GM21528 (cell line): ENCODE measurements at regions not wholly inside any gene's neighbourhood (a gene's known extent, or its start where the extent isn't known, plus 50 kb on each side); places are given as distances from the start of the nearest gene placed in this dataset.
"Not testable (repeated sequence)": the region's sequence is repeated elsewhere in the genome, so short reads cannot be mapped to it uniquely, and the experiment has no call there.

Experiments used
- ATAC-seq: cut with Tn5 transposase; IDR thresholded peaks from one replicate; pipeline ENCODE4 v1.9.1; 2021; ENCODE audit warnings: mild to moderate bottlenecking, moderate library complexity; ENCODE audit not compliant: unreplicated experiment, low FRiP score

GRCh38 chr11:29119116-29119515, 897.7 kb downstream of the KCNA4 start:
- ATAC-seq: no peak

- ATAC-seq: no peak
Observed at GRCh38 chr11:29100967-29101366, 915.9 kb downstream of the KCNA4 start.

GRCh38 chr11:29095821-29096220, 921.0 kb downstream of the KCNA4 start:
- ATAC-seq: no peak

GRCh38 chr11:29093416-29094120, 923.3 kb downstream of the KCNA4 start:
- ATAC-seq: no peak

GRCh38 chr11:29087200-29087812, 929.5 kb downstream of the KCNA4 start:
- no peak for ATAC-seq

GRCh38 chr11:29075726-29076125, 941.1 kb downstream of the KCNA4 start:
- no peak for ATAC-seq

GRCh38 chr11:29063630-29064361, 953.0 kb downstream of the KCNA4 start:
- ATAC-seq: no peak

GRCh38 chr11:29061452-29061851, 953.3 kb downstream of the METTL15 start:
- no peak for ATAC-seq

- ATAC-seq: not testable (repeated sequence)
Observed at GRCh38 chr11:29056487-29056886, 948.3 kb downstream of the METTL15 start.

GRCh38 chr11:29051935-29052334, 943.7 kb downstream of the METTL15 start:
- ATAC-seq: no peak

GRCh38 chr11:29050962-29051361, 942.8 kb downstream of the METTL15 start:
- not testable (repeated sequence) for ATAC-seq

GRCh38 chr11:29040489-29040888, 932.3 kb downstream of the METTL15 start:
- no peak for ATAC-seq

- no peak for ATAC-seq
Observed at GRCh38 chr11:29032384-29033149, 924.4 kb downstream of the METTL15 start.

- ATAC-seq: no peak
Observed at GRCh38 chr11:29029452-29029851, 921.3 kb downstream of the METTL15 start.

- no peak for ATAC-seq
Observed at GRCh38 chr11:29027436-29027835, 919.2 kb downstream of the METTL15 start.

GRCh38 chr11:29026286-29026685, 918.1 kb downstream of the METTL15 start:
- no peak for ATAC-seq

GRCh38 chr11:29025001-29025400, 916.8 kb downstream of the METTL15 start:
- no peak for ATAC-seq

GRCh38 chr11:29024386-29024785, 916.2 kb downstream of the METTL15 start:
- no peak for ATAC-seq

GRCh38 chr11:29023761-29024160, 915.6 kb downstream of the METTL15 start:
- ATAC-seq: no peak

GRCh38 chr11:29022676-29023075, 914.5 kb downstream of the METTL15 start:
- ATAC-seq: no peak
